GM18951 (cell line): ENCODE measurements at regions not wholly inside any gene's neighbourhood (a gene's known extent, or its start where the extent isn't known, plus 50 kb on each side); places are given as distances from the start of the nearest gene placed in this dataset.

Experiments used
- POLR2A ChIP-seq: IDR thresholded peaks from 4 replicates; pipeline ENCODE4 v1.6.1; 2011; ENCODE audit warnings: mild to moderate bottlenecking; ENCODE audit not compliant: insufficient read length, insufficient read depth; ENCODE audit errors: extremely low read depth
- in situ Hi-C: fragments of 300-500 bp; cut with MboI; formaldehyde crosslinking; loops from one replicate; pipeline ENCODE4 v1.12.0; 2022; ENCODE audit warnings: low sequenced_read_pairs, mixed read lengths, inconsistent platforms; ENCODE audit not compliant: unreplicated experiment

DNA sequence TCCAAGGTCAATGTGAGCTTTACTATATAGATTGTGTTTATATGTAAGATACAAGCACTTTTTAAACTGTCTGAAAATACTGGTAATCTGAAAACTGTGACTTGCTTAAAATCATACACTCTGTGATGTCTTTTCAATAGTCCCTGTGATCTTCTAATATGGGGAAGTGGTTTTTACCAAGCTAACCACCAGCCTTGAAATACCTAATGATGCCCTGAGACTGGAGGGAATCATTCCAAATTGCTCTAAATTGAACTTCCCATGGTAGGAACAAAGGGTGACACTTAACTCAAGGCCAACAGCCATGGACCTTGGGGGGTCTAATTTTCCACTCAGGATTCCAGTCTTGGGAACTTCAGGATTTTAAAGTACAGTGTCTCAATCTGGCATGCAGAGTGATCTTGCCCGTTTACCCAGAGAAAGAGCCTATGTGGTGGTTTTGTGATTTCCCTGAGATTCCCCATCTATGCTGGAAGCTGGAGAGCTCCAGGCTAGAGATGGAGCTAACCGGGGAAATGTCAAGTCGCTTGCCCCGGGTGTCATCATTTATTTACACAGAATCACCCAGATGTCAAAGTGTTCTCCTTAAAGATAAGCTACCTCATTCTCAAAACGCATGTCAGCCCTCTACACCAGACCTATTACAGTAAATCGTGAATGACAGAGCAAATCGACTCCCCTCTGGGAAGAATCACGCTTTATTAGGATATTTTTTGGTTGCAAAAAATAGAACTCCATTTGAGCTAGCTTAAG lies 198.5 kb downstream of the SP3 start:
- in situ Hi-C loops: no loop called here
- no peak for TF ChIP-seq POLR2A

DNA sequence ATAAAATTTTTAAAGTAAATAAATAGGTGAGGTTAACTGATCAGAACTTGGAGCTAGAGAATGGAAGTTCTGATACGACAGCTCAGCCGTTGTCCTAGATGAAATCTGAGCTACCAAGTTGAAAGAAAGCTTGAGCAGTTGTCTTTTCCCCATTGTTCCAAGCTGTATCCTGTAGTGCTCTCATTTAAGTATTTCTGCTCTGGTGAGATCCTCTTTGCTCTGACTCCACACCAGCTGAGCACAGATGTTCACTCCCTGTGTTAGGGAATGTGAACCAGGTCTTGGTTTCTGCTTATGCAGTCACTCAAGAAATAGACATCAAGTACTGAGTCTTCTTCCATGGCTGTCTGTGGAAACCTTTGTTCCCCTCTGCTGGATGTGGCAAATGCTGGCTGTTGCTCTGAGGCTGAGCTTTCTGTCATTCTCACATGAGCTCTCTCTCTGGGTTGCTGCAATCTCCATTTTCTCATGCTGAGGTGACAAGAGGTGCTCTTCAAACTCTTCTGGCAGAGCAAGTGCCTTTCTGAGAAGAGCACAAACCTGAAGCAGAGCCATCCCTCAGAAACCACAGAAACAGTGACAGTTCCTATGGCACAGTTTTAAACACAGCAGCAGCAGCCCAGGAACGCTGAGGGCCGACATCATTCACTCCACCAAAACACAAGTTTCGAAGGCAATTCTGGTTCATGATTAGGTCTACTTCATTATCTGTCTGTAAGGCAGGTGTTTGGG lies 194.1 kb downstream of the SP3 start:
- TF ChIP-seq POLR2A: no peak
- in situ Hi-C loops: no loop called here

DNA sequence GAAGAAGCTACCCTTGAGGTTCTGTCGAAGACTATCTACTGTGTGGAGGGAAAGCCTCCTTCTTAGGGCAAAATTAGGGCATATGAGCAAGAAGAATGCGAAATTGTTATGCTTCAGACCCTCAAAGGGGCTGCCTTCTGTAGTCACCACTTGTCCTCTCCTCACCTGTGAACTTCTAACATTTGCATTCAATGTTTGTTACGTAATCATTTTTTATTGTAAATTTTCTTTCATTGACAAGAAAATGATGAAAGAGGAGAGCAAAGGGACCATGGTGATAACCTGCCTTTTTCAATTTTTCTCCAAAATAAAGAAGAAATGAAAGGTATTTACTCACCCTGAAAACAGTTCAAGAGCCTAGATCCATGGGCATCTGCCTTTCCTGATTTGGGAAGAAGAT lies 193.0 kb downstream of the SP3 start:
- in situ Hi-C loops: no loop called here
- TF ChIP-seq POLR2A: no peak

DNA sequence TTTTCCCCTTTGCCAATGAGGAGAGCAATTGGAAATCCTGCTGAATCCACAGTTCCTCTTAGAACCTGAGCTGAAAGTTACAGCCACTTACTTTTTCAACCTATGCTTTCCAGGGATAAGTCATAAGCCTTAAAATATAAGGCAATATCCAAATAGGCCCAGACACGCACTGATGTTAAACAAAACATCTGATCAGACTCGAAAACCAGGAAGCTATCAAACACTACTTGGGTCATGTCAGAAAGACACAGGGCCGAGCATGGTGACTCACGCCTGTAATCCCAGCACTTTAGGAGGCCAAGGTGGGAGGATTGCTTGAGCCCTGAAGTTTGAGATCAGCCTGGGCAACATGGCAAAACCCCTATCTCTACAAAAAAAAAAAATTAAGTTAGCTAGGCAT lies 192.1 kb downstream of the SP3 start:
- in situ Hi-C loops: no loop called here
- TF ChIP-seq POLR2A: no peak

DNA sequence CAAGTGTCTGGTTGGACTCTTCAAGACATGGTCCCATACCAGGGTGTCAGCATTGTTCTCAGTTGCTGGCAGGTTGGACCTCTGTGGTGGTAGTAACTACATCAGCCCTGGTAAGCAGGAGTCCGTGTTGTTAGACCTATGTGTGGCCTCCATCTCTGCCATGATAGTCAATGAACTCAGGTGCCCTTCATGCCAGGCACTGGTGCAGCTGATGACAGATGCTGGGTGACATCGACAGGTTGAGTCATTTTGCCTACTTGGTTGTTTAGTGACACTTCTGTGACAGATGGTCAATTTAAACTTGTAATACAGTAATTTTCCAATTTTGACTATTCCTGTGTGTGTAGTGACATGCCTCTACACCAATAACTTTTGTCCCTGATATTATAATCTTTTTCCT lies 189.7 kb downstream of the SP3 start:
- in situ Hi-C loops: no loop called here
- no peak for TF ChIP-seq POLR2A

DNA sequence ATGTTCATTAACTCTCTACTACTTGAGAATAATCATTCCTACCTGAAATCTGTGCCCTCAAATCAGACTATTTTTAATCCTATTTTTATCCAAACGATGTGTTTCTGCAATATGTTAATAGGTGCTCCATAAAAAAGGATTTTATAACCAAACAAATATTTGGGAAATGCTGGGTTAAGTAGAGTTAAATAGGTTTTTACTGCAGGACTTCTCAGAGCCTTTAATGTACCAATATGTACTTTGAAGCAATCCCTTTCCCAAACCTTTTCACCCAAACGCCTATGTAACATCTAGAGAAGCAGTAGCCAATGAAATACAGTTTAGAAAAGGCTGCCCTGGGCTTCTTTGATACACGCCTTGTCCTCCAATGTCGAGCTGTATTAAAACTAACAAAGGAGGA lies 182.5 kb downstream of the SP3 start:
- in situ Hi-C loops: no loop called here
- no peak for TF ChIP-seq POLR2A

DNA sequence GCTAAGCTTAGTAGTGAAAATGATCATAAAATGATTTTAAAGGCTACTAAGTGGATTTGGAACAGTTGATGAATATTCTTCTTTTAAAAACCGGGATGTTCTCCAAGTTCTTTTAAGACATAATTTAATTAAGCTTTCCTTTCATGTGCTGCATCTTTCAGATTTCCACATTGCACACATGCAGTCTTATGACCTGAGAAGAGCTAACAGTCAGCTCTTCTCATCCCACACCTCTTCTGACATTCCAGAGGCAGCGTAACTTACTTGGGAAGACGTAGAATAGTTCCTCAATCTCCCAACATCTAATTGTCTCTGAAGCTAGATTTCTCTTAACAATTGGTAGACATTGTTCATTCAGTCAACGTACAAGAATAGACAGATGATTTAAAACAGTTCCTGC lies 181.8 kb downstream of the SP3 start:
- no peak for TF ChIP-seq POLR2A
- in situ Hi-C loops: no loop called here

DNA sequence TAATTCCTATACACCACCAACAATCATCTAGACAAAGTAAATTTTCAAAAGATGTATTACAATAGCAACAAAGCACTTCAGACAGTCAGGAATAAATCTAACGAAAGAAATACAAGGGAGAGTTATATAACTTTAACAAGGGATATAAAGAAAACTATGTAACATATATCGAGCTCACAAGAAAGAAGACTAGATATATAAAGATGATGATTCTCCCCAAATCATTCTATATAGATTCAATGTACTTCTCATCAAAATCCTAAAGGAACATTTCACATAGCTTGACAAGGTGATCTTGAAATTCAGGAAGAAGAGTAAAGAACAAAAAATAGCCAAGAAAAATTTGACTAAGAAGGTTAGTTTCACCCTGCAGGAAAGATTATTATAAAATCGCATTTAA lies 179.4 kb downstream of the SP3 start:
- in situ Hi-C loops: no loop called here
- TF ChIP-seq POLR2A: no peak

DNA sequence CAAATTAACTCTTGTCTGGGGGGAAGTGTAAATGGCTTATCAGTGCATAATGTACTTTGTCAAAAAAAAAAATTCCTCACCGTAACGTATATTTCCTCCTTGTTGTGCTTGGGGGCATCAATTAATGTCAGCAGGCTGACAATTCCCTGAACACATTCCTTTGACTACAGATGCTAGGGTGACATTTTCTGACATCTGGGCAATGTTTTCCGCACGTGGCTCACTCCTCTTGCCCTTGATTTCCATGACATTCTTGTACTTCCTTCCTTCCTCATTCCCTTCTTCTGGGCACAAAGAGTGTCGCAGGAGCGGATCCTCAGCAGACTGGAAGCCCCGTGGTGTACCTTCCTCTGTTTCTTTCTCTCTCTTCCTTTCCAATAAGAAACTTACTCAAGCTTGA lies 173.7 kb downstream of the SP3 start:
- in situ Hi-C loops: no loop called here

DNA sequence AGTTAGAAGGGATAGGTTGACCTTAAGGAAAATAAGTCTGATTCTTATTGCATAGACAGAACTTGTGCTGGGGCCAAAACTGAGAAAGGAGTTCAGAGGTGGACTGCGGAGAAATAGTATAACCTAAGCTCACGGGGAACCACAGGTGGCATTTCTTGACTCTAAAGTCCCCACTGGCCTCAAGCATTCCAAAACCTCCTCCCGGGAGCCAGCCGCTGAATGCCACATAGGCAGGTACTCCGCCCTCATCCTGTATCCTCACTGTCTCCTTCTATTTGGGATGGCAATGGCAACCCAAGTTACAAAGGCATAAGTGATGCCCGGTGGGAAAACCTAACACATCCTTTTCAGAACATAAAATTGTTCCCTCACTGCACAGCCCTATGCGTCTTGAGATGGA lies 173.0 kb downstream of the SP3 start:
- no peak for TF ChIP-seq POLR2A
- in situ Hi-C loops: no loop called here

More for the DNA sequence above, 173.7 kb downstream of the SP3 start:
- TF ChIP-seq POLR2A: no peak

DNA sequence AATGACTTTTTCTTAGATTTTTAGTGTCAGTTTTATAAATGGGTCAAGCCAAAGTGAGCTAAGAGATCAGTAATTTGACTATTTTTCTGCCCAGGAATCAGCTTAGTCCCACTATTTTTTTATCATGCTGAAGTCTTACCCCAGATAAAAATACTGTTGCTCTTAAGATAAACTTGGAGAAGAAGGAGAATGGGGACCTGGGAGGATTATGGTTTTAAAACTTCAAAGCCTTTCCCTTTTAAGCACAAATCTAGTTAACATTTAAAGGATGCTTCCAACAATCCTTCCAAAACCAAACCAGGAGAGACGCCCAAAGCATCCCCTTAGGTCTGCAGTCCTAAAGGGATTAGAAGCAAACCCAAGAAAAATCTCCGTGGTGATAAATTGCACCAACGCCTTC lies 172.4 kb downstream of the SP3 start:
- no peak for TF ChIP-seq POLR2A
- in situ Hi-C loops: no loop called here

DNA sequence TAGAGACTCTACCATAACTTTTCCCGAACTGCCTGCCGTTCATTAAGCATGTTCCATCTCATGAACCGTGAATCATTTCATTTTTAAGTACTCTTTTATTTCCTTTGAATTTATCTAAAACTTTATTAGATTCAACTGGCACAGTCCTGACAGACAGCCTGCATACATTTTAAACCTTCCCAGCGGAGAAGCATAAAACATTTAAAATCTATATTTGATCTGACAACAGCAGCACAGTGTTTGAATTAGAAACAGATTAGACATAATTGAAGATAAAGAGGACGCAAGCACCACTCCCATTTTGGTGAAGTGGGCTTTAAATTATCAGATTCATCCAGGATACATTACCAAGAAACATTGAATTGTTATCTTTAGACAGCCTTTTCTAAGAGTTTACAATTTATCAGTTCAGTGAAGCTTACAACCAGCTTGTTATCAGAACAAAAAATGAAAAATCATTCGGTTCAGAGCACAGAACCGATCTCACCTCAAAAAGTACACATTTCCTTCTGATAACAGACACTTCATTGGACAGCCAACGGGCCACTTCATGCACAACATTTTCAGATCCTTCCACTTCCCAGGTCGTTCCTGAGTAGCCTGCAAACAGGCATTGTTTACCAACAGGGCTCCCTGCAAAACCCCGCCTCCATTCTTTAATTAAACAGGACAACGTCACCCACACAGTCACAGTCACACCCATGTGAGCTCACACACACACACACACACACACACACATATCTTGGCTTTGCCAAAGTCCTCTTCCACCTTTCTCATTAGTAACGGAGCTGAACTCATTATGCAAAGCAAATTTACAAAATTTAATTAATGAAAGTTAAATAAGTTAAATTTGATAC lies 171.2 kb downstream of the SP3 start:
- in situ Hi-C loops: no loop called here
- no peak for TF ChIP-seq POLR2A

DNA sequence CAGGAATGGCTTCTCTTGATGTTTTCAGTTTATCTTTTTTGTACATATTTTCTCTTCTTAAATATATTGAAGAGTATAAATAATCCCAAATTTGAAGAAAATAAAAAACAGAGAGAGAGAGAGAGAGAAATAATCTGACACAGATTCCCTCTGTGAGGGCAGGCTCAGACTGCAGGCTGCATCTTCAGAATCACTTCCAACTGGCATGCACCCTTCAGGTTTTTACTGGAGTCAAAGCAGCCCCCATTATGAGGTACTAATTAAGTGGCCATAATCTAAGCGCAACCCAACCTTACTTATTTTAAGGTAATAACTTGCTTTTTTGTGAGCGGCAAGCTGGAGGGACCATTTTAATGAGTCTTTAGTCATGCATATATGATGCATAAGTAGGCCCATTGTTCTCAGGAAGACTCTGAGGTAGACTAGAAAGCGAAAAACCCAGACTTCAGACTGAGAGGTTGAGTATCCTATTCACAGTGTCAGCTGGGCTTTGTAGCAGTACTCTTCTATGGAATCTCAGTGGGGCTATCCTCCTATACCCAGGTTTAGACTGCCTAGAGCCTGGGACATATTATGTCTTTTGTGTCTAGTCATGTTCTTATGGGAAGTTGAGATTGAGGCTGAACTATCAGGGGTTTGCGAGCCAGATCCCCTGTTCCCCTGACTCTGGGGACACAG lies 167.4 kb downstream of the SP3 start:
- in situ Hi-C loops: no loop called here

More for the DNA sequence above, 167.4 kb downstream of the SP3 start:
- TF ChIP-seq POLR2A: no peak
